ENCODE measurements at regions not wholly inside any gene's neighbourhood (a gene's known extent, or its start where the extent isn't known, plus 50 kb on each side); places are given as distances from the start of the nearest gene placed in this dataset.

- TF ChIP-seq YY1 (IDR thresholded peaks at IDR 0.05; ENCODE audit: insufficient read depth, insufficient read length) (no peak), ZNF274 (IDR thresholded peaks at IDR 0.05; ENCODE audit: low read depth, low read length) (no peak)
These were observed 753.2 kb upstream of the PCDH20 start for GRCh38 chr13:62168891-62169290.
